ENCODE measurements at regions not wholly inside any gene's neighbourhood (a gene's known extent, or its start where the extent isn't known, plus 50 kb on each side); places are given as distances from the start of the nearest gene placed in this dataset.

GRCh38 chr2:7809640-7810039, 872.2 kb upstream of the ID2 start:
- TF ChIP-seq POLR2A (IDR thresholded peaks at IDR 0.05): no peak
- TF ChIP-seq, protein P1, sequence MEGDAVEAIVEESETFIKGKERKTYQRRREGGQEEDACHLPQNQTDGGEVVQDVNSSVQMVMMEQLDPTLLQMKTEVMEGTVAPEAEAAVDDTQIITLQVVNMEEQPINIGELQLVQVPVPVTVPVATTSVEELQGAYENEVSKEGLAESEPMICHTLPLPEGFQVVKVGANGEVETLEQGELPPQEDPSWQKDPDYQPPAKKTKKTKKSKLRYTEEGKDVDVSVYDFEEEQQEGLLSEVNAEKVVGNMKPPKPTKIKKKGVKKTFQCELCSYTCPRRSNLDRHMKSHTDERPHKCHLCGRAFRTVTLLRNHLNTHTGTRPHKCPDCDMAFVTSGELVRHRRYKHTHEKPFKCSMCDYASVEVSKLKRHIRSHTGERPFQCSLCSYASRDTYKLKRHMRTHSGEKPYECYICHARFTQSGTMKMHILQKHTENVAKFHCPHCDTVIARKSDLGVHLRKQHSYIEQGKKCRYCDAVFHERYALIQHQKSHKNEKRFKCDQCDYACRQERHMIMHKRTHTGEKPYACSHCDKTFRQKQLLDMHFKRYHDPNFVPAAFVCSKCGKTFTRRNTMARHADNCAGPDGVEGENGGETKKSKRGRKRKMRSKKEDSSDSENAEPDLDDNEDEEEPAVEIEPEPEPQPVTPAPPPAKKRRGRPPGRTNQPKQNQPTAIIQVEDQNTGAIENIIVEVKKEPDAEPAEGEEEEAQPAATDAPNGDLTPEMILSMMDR (IDR thresholded peaks at IDR 0.05): no peak
- intact Hi-C loops (cut with DNase I): no loop called here
- no peaks in the 10 kb centered on the region for H3K9me3 ChIP-seq (replicated peaks in 1 of 3)
- no peaks in the 10 kb centered on the region for H3K36me3 ChIP-seq (replicated peaks in 1 of 2)
- no peaks in the 10 kb centered on the region for H3K4me1 ChIP-seq (replicated peaks in 1 of 2)
- H3K4me3 ChIP-seq: no peak overlapping the region
- no peaks in the 10 kb centered on the region for H3K27me3 ChIP-seq
- H3K27ac ChIP-seq: no peak overlapping the region
- DNase-seq: no peak
- 86 to 94% (median 88%) methylated on average over 3 of the region's 3 CpGs for WGBS, 4 donors

DNA sequence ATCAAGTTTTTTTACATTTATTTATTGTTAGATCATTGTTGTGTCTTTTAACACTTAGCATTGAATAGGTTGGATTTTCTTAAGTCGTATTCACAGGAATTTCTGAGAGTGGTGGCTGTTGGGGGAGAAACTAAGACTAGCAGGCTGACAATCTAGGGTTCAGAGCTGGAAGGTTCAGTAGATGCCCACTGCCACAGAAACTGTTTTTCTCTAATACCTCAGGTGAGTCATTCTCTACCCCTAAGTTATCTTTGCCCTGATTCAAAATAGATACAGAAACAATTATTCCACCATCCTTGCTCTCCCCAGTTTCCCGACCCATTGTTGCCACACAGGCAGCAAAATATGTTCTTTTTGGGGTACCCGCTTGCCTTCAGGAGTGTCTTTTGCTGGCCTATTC, 870.8 kb upstream of the ID2 start:
- 90 to 98% (median 94%) methylated on average over 3 of the region's 3 CpGs for WGBS, 4 donors
- Histone ChIP-seq H3K4me1 (replicated peaks in 1 of 2) (peaks cover 3% of the 10 kb centered on the region in 2 donors), H3K27ac (no peak overlapping the region), H3K9me3 (replicated peaks in 1 of 3) (no peaks in the 10 kb centered on the region), H3K27me3 (no peaks in the 10 kb centered on the region), H3K4me3 (no peak overlapping the region), H3K36me3 (replicated peaks in 1 of 2) (no peaks in the 10 kb centered on the region)
- DNase-seq: no peak
- intact Hi-C loops (cut with DNase I): no loop called here
- TF ChIP-seq, protein P1 (IDR thresholded peaks at IDR 0.05): no peak
- TF ChIP-seq POLR2A (IDR thresholded peaks at IDR 0.05): no peak

DNA sequence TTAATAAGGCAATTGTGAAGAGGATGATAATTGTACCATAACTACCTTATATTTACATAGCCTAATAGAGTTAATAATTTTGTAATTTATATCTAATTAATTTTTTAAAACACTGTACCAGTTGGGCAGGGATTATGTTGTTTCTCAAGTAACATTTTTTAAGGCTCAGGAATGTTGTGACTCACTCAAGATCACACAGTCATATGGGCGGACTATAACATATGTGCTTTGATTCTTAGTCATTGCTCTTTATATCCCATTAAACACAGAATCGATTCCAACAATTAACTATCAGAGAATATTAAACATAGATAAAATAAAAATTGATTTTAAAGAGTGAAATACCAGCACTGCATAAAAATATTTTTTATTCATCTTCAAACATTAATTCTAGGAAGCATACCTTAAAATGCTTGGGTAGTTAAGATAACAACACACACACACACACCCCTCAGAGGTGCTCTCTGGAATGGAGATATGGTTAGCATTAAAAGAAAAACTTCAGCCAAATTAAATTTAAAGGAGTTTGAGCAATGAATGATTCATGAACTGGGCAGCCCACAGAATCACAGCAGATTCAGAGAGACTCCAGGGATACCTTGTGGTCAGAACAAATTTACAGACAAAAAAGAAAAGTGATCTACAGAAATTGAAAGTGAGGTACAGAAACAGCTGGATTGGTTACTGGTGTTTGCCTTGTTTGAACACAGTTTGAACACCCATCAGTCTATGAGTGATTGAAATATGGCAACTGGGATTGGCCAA, 869.4 kb upstream of the ID2 start:
- DNase-seq: no peak
- H3K4me1 ChIP-seq (replicated peaks in 1 of 2): peaks cover 4% of the 10 kb centered on the region in 2 donors
- H3K36me3 ChIP-seq (replicated peaks in 1 of 2): no peaks in the 10 kb centered on the region
- H3K27ac ChIP-seq: no peak overlapping the region
- no peaks in the 10 kb centered on the region for H3K9me3 ChIP-seq (replicated peaks in 1 of 3)
- H3K4me3 ChIP-seq: no peak overlapping the region
- intact Hi-C loops (cut with DNase I): no loop called here
- TF ChIP-seq, protein P1 (IDR thresholded peaks at IDR 0.05): no peak
- no peak for TF ChIP-seq POLR2A (IDR thresholded peaks at IDR 0.05)
- H3K27me3 ChIP-seq: no peaks in the 10 kb centered on the region
- 89 to 99% (median 94%) methylated on average over 2 of the region's 2 CpGs for WGBS, 4 donors

DNA sequence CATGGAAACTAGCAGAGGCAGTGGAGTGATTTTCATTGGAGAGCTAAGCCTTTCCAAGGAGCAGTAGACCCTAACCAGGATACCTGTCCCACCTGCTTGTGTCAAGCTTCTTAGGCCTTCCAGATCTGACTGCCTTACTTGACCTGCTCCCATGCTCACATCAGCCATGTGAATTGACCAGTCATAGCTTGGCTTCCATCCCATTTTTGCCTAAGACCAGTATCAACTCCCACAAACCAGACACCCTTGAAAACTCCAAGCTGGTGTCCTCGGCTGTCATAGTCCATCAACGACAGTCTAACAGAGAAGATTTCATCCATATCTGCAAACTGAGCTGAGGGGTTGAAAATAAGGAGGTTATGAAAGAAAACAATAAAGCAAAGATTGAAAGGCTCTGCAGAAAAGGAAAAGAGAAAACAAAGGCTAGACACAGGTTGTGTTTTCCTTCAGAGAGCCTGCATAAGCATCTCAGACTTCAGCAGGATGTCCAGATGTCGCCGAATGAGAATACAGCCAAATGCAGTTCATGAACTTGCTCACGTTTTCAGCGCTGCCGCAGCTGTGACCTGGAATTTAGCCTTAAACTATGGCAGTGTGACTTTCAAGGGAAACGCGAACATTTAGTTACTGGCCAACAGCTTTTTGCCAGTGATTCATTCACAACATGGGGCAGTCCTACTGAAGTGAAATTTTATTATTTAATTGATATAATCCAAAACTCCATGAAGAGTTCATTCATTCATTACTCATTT, 868.1 kb upstream of the ID2 start:
- 68 to 81% (median 75%) methylated on average over 9 of the region's 9 CpGs for WGBS, 4 donors
- Histone ChIP-seq H3K4me1 (replicated peaks in 1 of 2) (peaks cover 4% of the 10 kb centered on the region in 2 donors), H3K9me3 (replicated peaks in 1 of 3) (no peaks in the 10 kb centered on the region), H3K4me3 (no peak overlapping the region), H3K27me3 (no peaks in the 10 kb centered on the region), H3K36me3 (replicated peaks in 1 of 2) (no peaks in the 10 kb centered on the region), H3K27ac (no peak overlapping the region)
- DNase-seq: no peak
- TF ChIP-seq, protein P1 (IDR thresholded peaks at IDR 0.05): no peak
- no peak for TF ChIP-seq POLR2A (IDR thresholded peaks at IDR 0.05)
- intact Hi-C loops (cut with DNase I): no loop called here

Measured in adrenal gland (tissue), 9 donors.